ENCODE measurements at regions not wholly inside any gene's neighbourhood (a gene's known extent, or its start where the extent isn't known, plus 50 kb on each side); places are given as distances from the start of the nearest gene placed in this dataset.

DNA sequence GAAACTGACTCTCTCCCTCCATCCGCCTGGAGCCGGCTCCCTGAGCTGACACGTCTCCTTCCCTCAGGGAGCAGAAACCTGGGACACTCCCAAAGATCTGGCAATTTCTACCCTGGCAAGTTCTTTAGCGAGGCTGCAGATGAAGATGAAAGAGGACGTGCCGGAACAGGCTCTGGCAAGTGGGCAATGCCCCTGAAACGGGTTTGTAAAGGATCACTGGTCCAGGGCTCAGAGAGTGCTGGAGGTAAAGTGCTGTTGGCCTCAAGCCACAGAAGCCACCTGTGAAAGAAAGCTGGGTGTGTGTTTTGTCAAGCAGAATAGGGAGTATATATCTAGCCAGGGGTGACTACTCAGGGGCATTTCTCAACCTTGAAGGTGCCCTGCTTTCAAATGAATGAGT lies 131.4 kb upstream of the ATP6AP2 start (continued):
- no peak for TF ChIP-seq BRF2 (CRISPR knock-in tag; IDR thresholded peaks at IDR 0.05)

DNA sequence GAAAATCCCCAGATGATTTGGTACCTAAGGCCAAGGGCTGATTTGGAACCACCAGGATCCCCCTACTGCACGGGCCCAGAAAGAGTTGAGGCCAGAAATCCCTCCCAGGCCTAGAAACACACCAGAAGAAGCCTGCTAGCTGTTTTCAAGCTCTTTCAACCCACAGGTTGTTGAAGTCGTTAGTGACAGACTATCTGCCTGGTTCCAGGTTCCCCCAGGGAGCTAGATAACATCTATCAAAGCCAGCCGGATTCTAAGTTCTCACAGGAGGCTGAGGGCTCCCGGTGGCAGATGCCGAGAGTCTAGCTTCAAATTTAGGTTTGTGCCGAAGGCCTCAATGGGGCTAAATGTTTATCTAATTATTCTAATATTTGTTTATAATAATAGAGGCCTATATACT lies 132.0 kb upstream of the ATP6AP2 start:
- intact Hi-C loops (cut with micrococcal nuclease; ENCODE audit: unreplicated experiment) (no loop called here), in situ Hi-C loops (cut with HindIII; ENCODE audit: extremely low pct_ligation_motif_present, low pct_unique_long_range_greater_than_20kb) (no loop called here)
- TF ChIP-seq CEBPB (IDR thresholded peaks at IDR 0.05; ENCODE audit: borderline replicate concordance, low read depth, low read length): no peak
- no peak for ATAC-seq
- no peaks in the 10 kb centered on the region for H3K27me3 ChIP-seq (ENCODE audit: control insufficient read depth in 1 of 2, insufficient read depth in 2 of 2, low read length in 2 of 2)
- no peak for FAIRE-seq
- no peaks in the 10 kb centered on the region for H4K20me1 ChIP-seq (ENCODE audit: insufficient read depth, low read length)
- POLR2A ChIA-PET: no interaction called here
- H3K4me2 ChIP-seq (ENCODE audit: low read depth, low read length): no peak overlapping the region
- CTCF ChIA-PET (ENCODE audit: low intra/inter-chr PET ratio, low total read pairs): no interaction called here
- H3K36me3 ChIP-seq (replicated peaks in 1 of 2; ENCODE audit: control insufficient read depth in 1 of 2, insufficient read depth in 2 of 2, low read length in 2 of 2): no peaks in the 10 kb centered on the region
- H3K4me1 ChIP-seq (ENCODE audit: insufficient read depth, low read length): no peaks in the 10 kb centered on the region
- BruUV-seq (replicated peaks): no TSS peak
- no peaks in the 10 kb centered on the region for H3K9me3 ChIP-seq (ENCODE audit: low read length)
- WGBS (ENCODE audit: low lambda C conversion rate): 80% methylated on average over 1 of the region's 6 CpGs
- no peak for DNase-seq (ENCODE audit: low spot score)
- no peak overlapping the region for H3K27ac ChIP-seq (ENCODE audit: extremely low read length, insufficient read depth, low read length)
- no peak overlapping the region for H3K4me3 ChIP-seq (replicated peaks in 1 of 3; ENCODE audit: insufficient read depth in 1 of 3, low read depth in 2 of 3, low read length in 3 of 3)
- H2AFZ ChIP-seq (ENCODE audit: low read length): no peak overlapping the region
- no peak overlapping the region for H3K9ac ChIP-seq (ENCODE audit: insufficient read depth, low read depth, low read length)
- no peaks in the 10 kb centered on the region for H3K79me2 ChIP-seq (ENCODE audit: insufficient read depth, low read length)

DNA sequence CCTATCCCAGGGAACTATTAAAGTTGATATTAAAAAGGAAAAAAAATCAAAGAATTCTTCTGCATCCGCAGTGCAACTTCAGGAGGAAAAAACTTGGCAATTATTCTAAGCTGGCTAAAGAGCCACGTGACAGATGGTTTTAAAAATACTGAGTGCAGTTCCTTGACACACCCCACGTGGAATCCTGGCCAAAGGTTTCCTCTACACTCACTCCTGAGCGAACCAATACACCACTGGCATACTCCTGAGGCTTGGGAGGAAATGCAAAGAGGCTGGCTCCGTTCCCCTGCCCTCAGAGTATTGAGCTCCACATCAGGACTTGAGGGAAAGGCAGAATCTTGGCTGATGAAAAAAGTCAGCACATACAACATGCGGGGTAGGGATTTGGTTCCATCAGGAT lies 133.8 kb upstream of the ATP6AP2 start:
- ATAC-seq: no peak
- CTCF ChIA-PET (ENCODE audit: low intra/inter-chr PET ratio, low total read pairs): no interaction called here
- Histone ChIP-seq H3K27me3 (ENCODE audit: control insufficient read depth in 1 of 2, insufficient read depth in 2 of 2, low read length in 2 of 2) (no peaks in the 10 kb centered on the region), H3K27ac (ENCODE audit: extremely low read length, insufficient read depth, low read length) (no peak overlapping the region), H3K4me3 (replicated peaks in 1 of 3; ENCODE audit: insufficient read depth in 1 of 3, low read depth in 2 of 3, low read length in 3 of 3) (no peak overlapping the region), H2AFZ (ENCODE audit: low read length) (no peak overlapping the region), H3K36me3 (replicated peaks in 1 of 2; ENCODE audit: control insufficient read depth in 1 of 2, insufficient read depth in 2 of 2, low read length in 2 of 2) (no peaks in the 10 kb centered on the region), H3K4me2 (ENCODE audit: low read depth, low read length) (no peak overlapping the region), H4K20me1 (ENCODE audit: insufficient read depth, low read length) (no peaks in the 10 kb centered on the region), H3K4me1 (ENCODE audit: insufficient read depth, low read length) (peaks cover under 1% of the 10 kb centered on the region; the same call in 1 of the 2 replicates), H3K9me3 (ENCODE audit: low read length) (no peaks in the 10 kb centered on the region), H3K9ac (ENCODE audit: insufficient read depth, low read depth, low read length) (no peak overlapping the region), H3K79me2 (ENCODE audit: insufficient read depth, low read length) (no peaks in the 10 kb centered on the region)
- 90% methylated on average over 1 of the region's 6 CpGs for WGBS (ENCODE audit: low lambda C conversion rate)
- FAIRE-seq: no peak
- in situ Hi-C loops (cut with HindIII; ENCODE audit: extremely low pct_ligation_motif_present, low pct_unique_long_range_greater_than_20kb) (no loop called here), intact Hi-C loops (cut with micrococcal nuclease; ENCODE audit: unreplicated experiment) (no loop called here)
- no peak for DNase-seq (ENCODE audit: low spot score)
- POLR2A ChIA-PET: no interaction called here
- BruUV-seq (replicated peaks): no TSS peak
- TF ChIP-seq NCOA1 (CRISPR knock-in tag; IDR thresholded peaks at IDR 0.05): no peak
- no peak for TF ChIP-seq SAFB2 (CRISPR knock-in tag; IDR thresholded peaks at IDR 0.05; ENCODE audit: borderline replicate concordance, low read depth)
- TF ChIP-seq, protein P1, sequence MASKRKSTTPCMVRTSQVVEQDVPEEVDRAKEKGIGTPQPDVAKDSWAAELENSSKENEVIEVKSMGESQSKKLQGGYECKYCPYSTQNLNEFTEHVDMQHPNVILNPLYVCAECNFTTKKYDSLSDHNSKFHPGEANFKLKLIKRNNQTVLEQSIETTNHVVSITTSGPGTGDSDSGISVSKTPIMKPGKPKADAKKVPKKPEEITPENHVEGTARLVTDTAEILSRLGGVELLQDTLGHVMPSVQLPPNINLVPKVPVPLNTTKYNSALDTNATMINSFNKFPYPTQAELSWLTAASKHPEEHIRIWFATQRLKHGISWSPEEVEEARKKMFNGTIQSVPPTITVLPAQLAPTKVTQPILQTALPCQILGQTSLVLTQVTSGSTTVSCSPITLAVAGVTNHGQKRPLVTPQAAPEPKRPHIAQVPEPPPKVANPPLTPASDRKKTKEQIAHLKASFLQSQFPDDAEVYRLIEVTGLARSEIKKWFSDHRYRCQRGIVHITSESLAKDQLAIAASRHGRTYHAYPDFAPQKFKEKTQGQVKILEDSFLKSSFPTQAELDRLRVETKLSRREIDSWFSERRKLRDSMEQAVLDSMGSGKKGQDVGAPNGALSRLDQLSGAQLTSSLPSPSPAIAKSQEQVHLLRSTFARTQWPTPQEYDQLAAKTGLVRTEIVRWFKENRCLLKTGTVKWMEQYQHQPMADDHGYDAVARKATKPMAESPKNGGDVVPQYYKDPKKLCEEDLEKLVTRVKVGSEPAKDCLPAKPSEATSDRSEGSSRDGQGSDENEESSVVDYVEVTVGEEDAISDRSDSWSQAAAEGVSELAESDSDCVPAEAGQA (IDR thresholded peaks at IDR 0.05; ENCODE audit: low read depth): no peak
- TF ChIP-seq, protein P1 (CRISPR knock-in tag; IDR thresholded peaks at IDR 0.05; ENCODE audit: borderline replicate concordance): no peak
- no peak for TF ChIP-seq TAF15 (IDR thresholded peaks at IDR 0.05; ENCODE audit: low read depth, low read length, poor library complexity, severe bottlenecking)
- no peak for TF ChIP-seq ZNF766 (CRISPR knock-in tag; IDR thresholded peaks at IDR 0.05; ENCODE audit: borderline replicate concordance)
- TF ChIP-seq ARID2 (CRISPR knock-in tag; IDR thresholded peaks at IDR 0.05; ENCODE audit: borderline replicate concordance): no peak
- no peak for TF ChIP-seq ZNF569 (CRISPR knock-in tag; IDR thresholded peaks at IDR 0.05; ENCODE audit: borderline replicate concordance)
- TF ChIP-seq NFE2L2 (IDR thresholded peaks at IDR 0.05; ENCODE audit: low read length): no peak

All from HepG2 (cell line).